ENCODE measurements at regions not wholly inside any gene's neighbourhood (a gene's known extent, or its start where the extent isn't known, plus 50 kb on each side); places are given as distances from the start of the nearest gene placed in this dataset.

DNA sequence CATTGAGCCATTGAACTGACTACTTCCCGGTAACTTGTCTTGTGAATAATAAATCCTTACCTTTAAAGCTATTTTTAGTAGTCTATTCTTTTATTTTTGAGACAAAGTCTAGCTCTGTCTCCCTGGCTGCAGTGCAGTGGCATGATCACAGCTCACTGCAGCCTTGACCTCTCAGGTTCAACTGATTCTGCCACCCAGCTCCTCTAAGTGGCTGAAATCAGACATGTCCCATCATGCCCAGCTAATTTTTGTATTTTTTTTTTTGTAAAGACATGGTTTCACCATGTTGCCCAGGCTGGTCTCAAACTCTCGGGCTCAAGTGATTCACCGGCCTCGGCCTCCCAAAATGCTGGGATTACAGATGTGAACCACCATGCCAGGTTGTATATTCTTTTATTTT is 59.3 kb upstream of the PTGS2 start:
- no peak overlapping the region for H3K4me3 ChIP-seq (ENCODE audit: low read length)
- DNase-seq (ENCODE audit: low read depth, low spot score), result no peak

- no peak overlapping the region for H3K4me3 ChIP-seq (ENCODE audit: low read length)
These were observed 58.7 kb upstream of the PTGS2 start for GRCh38 chr1:186738926-186739325.

GRCh38 chr1:186736971-186737685 is 56.9 kb upstream of the PTGS2 start:
- no peak overlapping the region for H3K4me3 ChIP-seq (ENCODE audit: low read length)
- no peak for DNase-seq (ENCODE audit: low read depth, low spot score)

More at GRCh38 chr1:186738926-186739325, 58.7 kb upstream of the PTGS2 start:
- no peak for DNase-seq (ENCODE audit: low read depth, low spot score)

DNA sequence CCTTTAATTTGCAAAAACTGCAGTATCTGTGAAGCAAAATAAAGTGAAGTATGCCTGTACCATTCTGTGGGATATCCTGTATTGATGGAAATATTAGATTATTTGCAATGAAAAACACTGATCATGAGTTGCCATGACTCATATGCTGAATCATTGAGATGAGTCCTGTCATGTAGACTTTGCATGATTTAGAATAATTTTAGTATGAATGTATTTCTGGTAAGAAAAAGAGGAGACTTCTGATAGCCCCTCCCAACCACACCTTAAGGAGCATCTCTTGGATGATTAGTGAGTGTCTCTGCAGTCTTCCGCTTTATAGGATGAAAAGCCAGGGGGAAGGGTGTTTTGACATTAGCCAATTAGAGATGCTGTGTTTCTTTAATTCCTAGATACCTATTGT is 55.2 kb upstream of the PTGS2 start:
- DNase-seq (ENCODE audit: low read depth, low spot score), result no peak
- no peak overlapping the region for H3K4me3 ChIP-seq (ENCODE audit: low read length)

- no peak overlapping the region for H3K4me3 ChIP-seq (ENCODE audit: low read length)
- DNase-seq (ENCODE audit: low read depth, low spot score), result no peak
These were observed 50.9 kb upstream of the PTGS2 start for GRCh38 chr1:186730951-186731729.
